HEK293T (cell line): ENCODE measurements at regions not wholly inside any gene's neighbourhood (a gene's known extent, or its start where the extent isn't known, plus 50 kb on each side); places are given as distances from the start of the nearest gene placed in this dataset.

Experiments
- CTBP1 ChIP-seq: fragments of 450-650 bp; IDR thresholded peaks from 2 replicates; pipeline ENCODE4 v1.6.1; 2016; ENCODE audit warnings: borderline replicate concordance
- FOXA1 ChIP-seq: fragments of 450-650 bp; IDR thresholded peaks from 2 replicates; pipeline ENCODE4 v1.6.1; 2016; ENCODE audit warnings: mild to moderate bottlenecking
- L3MBTL2 ChIP-seq: fragments of 450-650 bp; conservative IDR thresholded peaks from 2 replicates; pipeline ENCODE4 v1.6.1; 2016; ENCODE audit warnings: mild to moderate bottlenecking
- TF ChIP-seq, protein P1 (sequence below): fragments of 450-650 bp; IDR thresholded peaks from 2 replicates; pipeline ENCODE4 v1.6.1; 2016

DNA sequence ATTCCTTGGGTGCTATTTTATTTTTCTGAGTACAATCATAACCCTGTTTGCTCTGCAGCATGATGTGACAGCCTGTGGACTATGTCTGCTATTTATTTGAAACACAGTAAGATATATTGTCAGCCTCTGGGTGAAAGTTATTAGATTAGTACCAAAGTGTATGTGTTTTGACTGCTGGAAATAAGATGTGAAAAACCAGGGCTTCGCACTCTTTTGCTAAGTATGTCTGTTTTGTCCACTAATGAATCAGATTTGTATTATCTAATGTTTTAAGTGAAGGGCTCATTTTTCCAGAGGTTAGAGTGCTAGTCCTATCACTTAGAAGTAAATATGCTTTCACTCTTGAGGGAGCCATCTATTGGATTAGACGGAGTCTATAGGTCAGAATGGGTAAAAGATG, 569.8 kb upstream of the FZD8 start:
- TF ChIP-seq, protein P1, sequence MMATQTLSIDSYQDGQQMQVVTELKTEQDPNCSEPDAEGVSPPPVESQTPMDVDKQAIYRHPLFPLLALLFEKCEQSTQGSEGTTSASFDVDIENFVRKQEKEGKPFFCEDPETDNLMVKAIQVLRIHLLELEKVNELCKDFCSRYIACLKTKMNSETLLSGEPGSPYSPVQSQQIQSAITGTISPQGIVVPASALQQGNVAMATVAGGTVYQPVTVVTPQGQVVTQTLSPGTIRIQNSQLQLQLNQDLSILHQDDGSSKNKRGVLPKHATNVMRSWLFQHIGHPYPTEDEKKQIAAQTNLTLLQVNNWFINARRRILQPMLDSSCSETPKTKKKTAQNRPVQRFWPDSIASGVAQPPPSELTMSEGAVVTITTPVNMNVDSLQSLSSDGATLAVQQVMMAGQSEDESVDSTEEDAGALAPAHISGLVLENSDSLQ = no peak
- TF ChIP-seq L3MBTL2 = no peak
- no peak for TF ChIP-seq CTBP1
- TF ChIP-seq FOXA1 = no peak
